Mucosa of descending colon (tissue), 3 donors: ENCODE measurements at regions not wholly inside any gene's neighbourhood (a gene's known extent, or its start where the extent isn't known, plus 50 kb on each side); places are given as distances from the start of the nearest gene placed in this dataset.

Experiments
- ATAC-seq: fragments of 200-7000 bp; cut with Tn5 transposase; one replicate; pipeline ENCODE4 v1.9.1; 2020; ENCODE audit warnings: mild to moderate bottlenecking, moderate library complexity
- DNase-seq, 3 donors: peaks; one replicate each; pipeline ENCODE4 v3.0.0-alpha.2; 2020
- H3K36me3 ChIP-seq: fragments of 200-600 bp; one replicate; pipeline ENCODE4 v1.8.0; 2021; ENCODE audit warnings: low read depth, mild to moderate bottlenecking
- H3K4me1 ChIP-seq: fragments of 200-600 bp; one replicate; pipeline ENCODE4 v1.8.0; 2021; ENCODE audit warnings: low read depth, mild to moderate bottlenecking
- H3K4me3 ChIP-seq: fragments of 200-600 bp; one replicate; pipeline ENCODE4 v1.8.0; 2021; ENCODE audit warnings: mild to moderate bottlenecking
- H3K9me3 ChIP-seq: fragments of 200-600 bp; one replicate; pipeline ENCODE4 v1.8.0; 2021; ENCODE audit warnings: mild to moderate bottlenecking
- CTCF ChIP-seq: fragments of 200-600 bp; IDR thresholded peaks from one replicate; pipeline ENCODE4 v1.8.0; 2022; ENCODE audit warnings: antibody characterized with exemption, mild to moderate bottlenecking
- intact Hi-C, 2 donors: fragments of 100-400 bp; cut with DNase I in 1 of 2; cut with micrococcal nuclease in 1 of 2; formaldehyde crosslinking; loops; one replicate each; pipeline versions ENCODE4 v1.11.0 to v1.11.1; 2022; cut with DNase I, micrococcal nuclease
- donor health status: DM: no; HTN: no; CAD: no; lungs with moderate emphysema.
- donor health status: DM: no; HTN: no; CAD: no.
- donor health status: DM: no; HTN: yes; CAD: no.

GRCh38 chr2:155054712-155055111 is 356.2 kb downstream of the KCNJ3 start:
- H3K4me3 ChIP-seq = no peak overlapping the region
- no peak for TF ChIP-seq CTCF
- DNase-seq (no peak), ATAC-seq (no peak)
- H3K36me3 ChIP-seq = no peaks in the 10 kb centered on the region
- no peaks in the 10 kb centered on the region for H3K4me1 ChIP-seq
- no peaks in the 10 kb centered on the region for H3K9me3 ChIP-seq
- intact Hi-C loops = no loop called here

GRCh38 chr2:155043097-155043496 is 344.6 kb downstream of the KCNJ3 start:
- TF ChIP-seq CTCF = no peak
- Histone ChIP-seq H3K36me3 (no peaks in the 10 kb centered on the region), H3K9me3 (no peaks in the 10 kb centered on the region), H3K4me1 (no peaks in the 10 kb centered on the region), H3K4me3 (no peak overlapping the region)
- no peak for DNase-seq
- ATAC-seq = no peak
- intact Hi-C loops = no loop called here

GRCh38 chr2:155035308-155035707 is 336.8 kb downstream of the KCNJ3 start:
- H3K4me1 ChIP-seq = no peaks in the 10 kb centered on the region
- ATAC-seq (no peak), DNase-seq (no peak)
- H3K36me3 ChIP-seq = no peaks in the 10 kb centered on the region
- TF ChIP-seq CTCF = no peak
- H3K9me3 ChIP-seq = no peaks in the 10 kb centered on the region
- intact Hi-C loops = no loop called here
- H3K4me3 ChIP-seq = no peak overlapping the region

- ATAC-seq = no peak
- TF ChIP-seq CTCF = no peak
- Histone ChIP-seq H3K4me1 (no peaks in the 10 kb centered on the region), H3K4me3 (no peak overlapping the region), H3K36me3 (no peaks in the 10 kb centered on the region), H3K9me3 (no peaks in the 10 kb centered on the region)
- intact Hi-C loops = no loop called here
- DNase-seq = no peak
Observed at GRCh38 chr2:155033652-155034051, 335.2 kb downstream of the KCNJ3 start.

- intact Hi-C loops = no loop called here
- no peaks in the 10 kb centered on the region for H3K36me3 ChIP-seq
- DNase-seq (no peak), ATAC-seq (no peak)
- H3K4me1 ChIP-seq = no peaks in the 10 kb centered on the region
- no peak overlapping the region for H3K4me3 ChIP-seq
- H3K9me3 ChIP-seq = no peaks in the 10 kb centered on the region
- TF ChIP-seq CTCF = no peak
Observed at GRCh38 chr2:155030296-155030695, 331.8 kb downstream of the KCNJ3 start.

GRCh38 chr2:155026651-155027174 is 328.2 kb downstream of the KCNJ3 start:
- ATAC-seq (no peak), DNase-seq (no peak)
- no peak overlapping the region for H3K4me3 ChIP-seq
- H3K9me3 ChIP-seq = no peaks in the 10 kb centered on the region
- no peak for TF ChIP-seq CTCF
- no peaks in the 10 kb centered on the region for H3K4me1 ChIP-seq
- H3K36me3 ChIP-seq = no peaks in the 10 kb centered on the region
- intact Hi-C loops = no loop called here
